NCI-H510A treated with DMSO at 0.1 percent for 48 hours (cell line): ENCODE measurements at regions not wholly inside any gene's neighbourhood (a gene's known extent, or its start where the extent isn't known, plus 50 kb on each side); places are given as distances from the start of the nearest gene placed in this dataset.
"Not testable (repeated sequence)": the region's sequence is repeated elsewhere in the genome, so short reads cannot be mapped to it uniquely, and the experiment has no call there.

Experiments used
- DNase-seq: peaks from one replicate; lab custom pipeline; 2025; lab: John Stamatoyannopoulos, UW

GRCh38 chr15:66865622-66866611, 163.9 kb downstream of the SMAD6 start:
- DNase-seq: no peak

- no peak for DNase-seq
Observed at GRCh38 chr15:66866656-66867055, 164.6 kb downstream of the SMAD6 start.

- no peak for DNase-seq
Observed at GRCh38 chr15:66868918-66869317, 166.9 kb downstream of the SMAD6 start.

- no peak for DNase-seq
Observed at GRCh38 chr15:66870880-66871388, 168.9 kb downstream of the SMAD6 start.

- no peak for DNase-seq
Observed at GRCh38 chr15:66872405-66872804, 170.4 kb downstream of the SMAD6 start.

- not testable (repeated sequence) for DNase-seq
Observed at GRCh38 chr15:66873331-66873730, 171.3 kb downstream of the SMAD6 start.

- DNase-seq: no peak
Observed at GRCh38 chr15:66873856-66874255, 171.8 kb downstream of the SMAD6 start.

GRCh38 chr15:66875588-66876420, 173.8 kb downstream of the SMAD6 start:
- no peak for DNase-seq

GRCh38 chr15:66876421-66876730, 174.3 kb downstream of the SMAD6 start:
- no peak for DNase-seq

- DNase-seq: no peak
Observed at GRCh38 chr15:66876731-66877476, 174.9 kb downstream of the SMAD6 start.

GRCh38 chr15:66877477-66878271, 175.6 kb downstream of the SMAD6 start:
- DNase-seq: no peak

- peak; percentile 44 for DNase-seq
Observed at GRCh38 chr15:66878761-66879160, 176.7 kb downstream of the SMAD6 start.

GRCh38 chr15:66879531-66880368, 177.7 kb downstream of the SMAD6 start:
- no peak for DNase-seq

- no peak for DNase-seq
Observed at GRCh38 chr15:66880380-66881155, 178.5 kb downstream of the SMAD6 start.

GRCh38 chr15:66881173-66881905, 179.3 kb downstream of the SMAD6 start:
- DNase-seq: no peak

- DNase-seq: no peak
Observed at GRCh38 chr15:66882251-66883020, 180.4 kb downstream of the SMAD6 start.

GRCh38 chr15:66883284-66883911, 181.4 kb downstream of the SMAD6 start:
- no peak for DNase-seq
